HG02623 (cell line): ENCODE measurements at regions not wholly inside any gene's neighbourhood (a gene's known extent, or its start where the extent isn't known, plus 50 kb on each side); places are given as distances from the start of the nearest gene placed in this dataset.
"Not testable (repeated sequence)": the region's sequence is repeated elsewhere in the genome, so short reads cannot be mapped to it uniquely, and the experiment has no call there.

Experiments used
- ATAC-seq: cut with Tn5 transposase; IDR thresholded peaks from one replicate; pipeline ENCODE4 v1.9.1; 2021; ENCODE audit warnings: moderate library complexity; ENCODE audit not compliant: unreplicated experiment

DNA sequence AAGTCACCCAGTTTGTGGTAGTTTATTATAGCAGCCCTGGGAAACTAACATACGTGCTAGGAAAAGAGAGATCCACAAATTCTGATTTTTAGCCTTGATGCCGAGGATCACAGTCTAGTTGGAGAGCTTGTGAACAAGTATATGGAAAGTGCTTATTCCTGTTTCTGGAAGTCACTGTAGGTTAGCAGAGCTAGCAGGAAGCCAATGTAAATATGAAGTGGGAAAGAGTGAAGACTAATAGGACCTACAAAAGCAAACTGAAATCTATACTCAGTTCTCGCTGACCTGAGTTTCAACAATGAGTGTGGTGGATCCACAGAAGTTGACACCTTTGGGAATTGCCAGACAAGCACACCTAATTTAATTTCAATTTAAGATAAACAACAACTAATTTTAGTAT, 254.9 kb downstream of the PLK2 start:
- no peak for ATAC-seq

DNA sequence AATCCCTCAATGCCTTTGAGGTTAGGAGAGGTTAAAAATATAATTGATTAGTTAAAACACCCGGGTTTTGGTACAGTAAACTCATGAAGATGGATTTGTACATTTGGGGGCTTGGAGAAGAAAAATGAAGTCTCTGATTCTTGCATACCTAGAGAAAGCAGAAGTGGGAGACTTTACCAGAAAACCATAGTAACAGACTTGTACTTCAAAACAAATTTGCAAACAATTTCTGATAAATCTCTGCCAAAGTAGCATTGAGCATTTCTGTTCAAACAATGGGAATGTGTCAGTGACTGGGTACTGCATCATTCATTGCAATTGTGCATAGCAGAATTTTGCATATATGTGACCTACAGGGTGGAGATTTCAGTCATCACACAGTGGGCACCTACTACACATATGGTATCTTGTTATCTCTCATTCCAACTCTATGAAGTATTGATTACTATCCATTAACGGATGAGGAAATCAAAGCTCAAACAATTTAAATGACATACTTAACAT, 256.9 kb downstream of the PLK2 start:
- no peak for ATAC-seq

DNA sequence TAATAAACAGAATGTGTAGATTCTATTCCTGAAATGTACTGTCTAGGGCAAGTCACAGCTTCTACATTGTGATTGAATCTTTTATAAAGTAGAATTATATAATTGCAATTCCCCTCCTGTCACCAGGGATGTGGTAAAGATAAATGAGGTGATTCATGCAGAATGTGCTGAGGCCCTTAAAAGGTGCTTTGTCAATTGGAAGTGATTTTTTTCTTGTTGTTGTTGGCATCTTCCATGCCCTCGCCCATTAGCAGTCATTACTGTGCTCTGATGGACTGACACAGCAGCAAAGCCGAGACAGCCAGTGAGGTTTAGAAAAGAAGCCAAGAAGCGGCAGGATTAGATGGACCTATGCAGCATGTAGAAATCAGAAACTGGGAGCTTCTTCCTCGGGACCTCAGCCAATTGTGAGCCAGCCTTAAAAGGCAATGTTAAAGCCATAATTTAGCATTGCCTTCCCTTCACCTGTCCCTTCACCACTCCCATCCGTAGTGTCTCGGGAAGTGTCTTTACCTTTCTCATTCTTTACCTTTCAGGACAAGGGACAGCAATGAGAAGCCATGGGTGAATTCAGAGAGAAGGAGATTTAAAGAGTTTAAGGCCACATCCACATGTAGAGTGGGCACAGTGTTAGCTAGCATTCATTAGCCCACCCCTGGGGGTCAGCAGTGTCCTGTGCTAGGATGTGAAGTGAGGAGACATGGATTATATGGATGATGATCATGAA, 257.8 kb downstream of the PLK2 start:
- no peak for ATAC-seq

DNA sequence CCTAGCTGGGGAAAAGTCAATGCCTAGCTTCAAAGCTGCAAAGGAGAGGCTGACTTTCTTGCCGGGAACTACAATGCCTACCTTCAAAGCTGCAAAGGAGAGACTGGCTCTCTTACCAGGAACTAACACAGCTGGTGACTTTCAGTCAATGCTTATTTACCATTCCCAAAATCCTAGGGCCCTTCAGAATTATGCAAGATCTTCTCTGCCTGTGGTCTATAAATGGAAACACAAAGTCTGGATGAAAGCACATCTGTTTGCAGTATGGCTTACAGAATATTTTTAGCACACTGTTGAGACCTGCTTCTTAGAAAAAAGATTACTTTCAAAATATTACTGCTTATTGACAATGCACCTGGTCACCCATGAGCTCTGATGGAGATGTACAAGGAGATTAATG, 259.4 kb downstream of the PLK2 start:
- ATAC-seq = no peak

- no peak for ATAC-seq
These were observed 260.8 kb downstream of the PLK2 start for GRCh38 chr5:58199087-58199486.

GRCh38 chr5:58198330-58198729, 261.6 kb downstream of the PLK2 start:
- no peak for ATAC-seq

DNA sequence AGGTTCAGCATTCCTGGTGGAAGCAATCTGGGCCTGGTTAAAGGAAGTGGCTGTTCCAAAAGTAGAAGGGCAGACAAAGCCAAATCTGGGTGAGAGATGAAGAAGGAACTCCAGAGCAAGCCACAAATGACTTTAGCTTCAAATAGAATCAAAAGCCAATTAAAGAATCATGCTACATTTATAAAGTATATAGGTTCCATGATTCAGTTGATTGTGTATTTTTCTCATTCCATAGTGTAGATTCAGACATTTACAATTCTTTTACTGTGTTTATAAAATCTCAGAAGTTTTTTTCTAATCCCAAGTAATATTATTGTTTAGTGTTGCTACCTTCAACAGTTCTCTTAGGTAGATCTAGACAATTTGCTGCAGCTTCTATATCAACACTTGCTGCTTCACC, 262.0 kb downstream of the PLK2 start:
- ATAC-seq = no peak

DNA sequence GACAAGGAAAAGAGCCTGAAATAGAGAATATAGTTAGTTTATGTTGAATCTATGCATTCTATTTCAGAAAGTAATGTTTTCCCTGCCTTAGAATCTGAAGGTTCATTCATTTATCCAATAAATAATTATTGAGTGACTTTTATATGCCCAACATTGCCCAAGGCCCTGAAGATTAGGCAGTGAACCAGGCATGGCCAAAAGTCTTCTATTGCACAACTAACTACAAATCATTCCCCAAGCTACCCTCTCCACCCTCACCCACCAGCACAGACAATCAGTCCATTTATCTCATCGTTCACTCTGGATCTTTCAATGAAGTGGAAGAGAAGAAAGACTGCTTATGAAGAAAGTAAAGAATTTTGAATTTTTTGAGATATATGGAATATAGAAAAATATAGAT, 268.4 kb downstream of the PLK2 start:
- ATAC-seq = no peak

DNA sequence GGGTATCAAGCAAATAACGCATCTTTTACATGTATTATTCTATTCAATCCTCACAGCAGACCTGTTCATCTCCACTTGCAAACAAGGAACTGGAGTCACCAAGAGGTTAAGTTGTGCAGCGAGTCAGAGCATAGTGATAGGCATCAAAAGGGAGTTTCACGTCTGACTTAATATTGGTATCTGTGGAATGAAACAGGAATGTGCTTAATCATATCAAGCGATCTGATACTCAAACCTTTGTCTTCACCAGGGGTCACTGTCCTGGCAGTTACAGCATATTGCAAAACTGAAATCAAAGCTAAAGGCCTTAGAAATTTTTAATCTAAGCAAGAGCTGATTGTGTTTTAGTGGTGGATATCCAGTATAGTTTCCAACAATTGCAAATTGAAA, 271.6 kb downstream of the PLK2 start:
- no peak for ATAC-seq

DNA sequence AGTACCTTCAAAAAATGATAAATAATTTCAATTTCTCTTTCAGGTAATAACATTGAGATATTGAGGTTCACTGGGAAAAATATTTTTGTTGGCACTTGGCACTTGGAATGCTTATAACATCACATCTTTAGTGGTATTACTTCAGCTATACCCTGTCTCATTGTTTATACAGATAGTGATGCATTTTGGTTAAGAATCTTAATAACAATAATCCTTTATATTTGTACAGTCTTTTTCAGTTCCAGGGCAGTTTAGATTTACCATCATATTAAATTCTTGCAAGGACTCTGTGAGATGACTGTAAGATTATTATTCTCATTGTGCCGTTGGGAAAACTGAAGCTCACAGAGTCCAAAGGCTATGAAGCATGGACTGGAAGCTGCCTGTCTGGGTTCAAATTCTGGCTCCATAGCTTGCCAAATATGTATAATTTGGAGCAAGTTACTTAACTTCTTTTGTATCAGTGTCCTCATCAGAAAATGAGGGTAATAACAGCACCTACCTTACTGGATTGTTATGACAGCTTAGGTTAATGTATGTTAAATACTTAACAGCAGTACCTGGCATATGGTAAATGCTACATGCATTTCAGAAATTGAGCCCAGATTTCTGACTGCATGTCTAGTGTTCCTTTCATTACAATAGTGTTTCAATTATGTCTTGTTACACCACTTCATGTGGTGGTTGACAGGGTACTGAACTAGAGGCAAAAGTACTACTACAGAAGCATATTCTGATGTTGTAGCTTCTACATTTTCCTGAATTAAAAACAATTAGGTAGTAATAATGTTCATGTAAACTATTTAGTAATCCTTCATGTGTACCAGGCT, 272.2 kb downstream of the PLK2 start:
- ATAC-seq = no peak

DNA sequence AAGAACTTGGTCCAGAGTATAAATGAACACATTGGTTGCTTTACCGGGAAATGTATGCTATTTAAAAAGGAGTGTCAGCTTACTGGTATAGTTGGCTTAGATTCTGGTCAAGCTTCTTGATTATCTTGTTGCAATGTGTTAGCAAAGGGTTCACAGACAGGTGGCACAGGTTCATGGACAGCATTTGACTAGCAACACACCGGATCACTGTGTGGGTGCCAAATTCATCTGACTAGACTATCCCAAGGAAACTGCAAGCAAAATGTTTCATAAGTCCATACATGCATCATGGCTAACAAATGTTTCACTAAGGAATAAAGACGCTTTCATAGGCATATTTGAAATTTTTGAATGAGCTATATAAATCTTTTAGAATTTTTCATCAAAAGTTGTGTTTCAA, 274.1 kb downstream of the PLK2 start:
- ATAC-seq = no peak

DNA sequence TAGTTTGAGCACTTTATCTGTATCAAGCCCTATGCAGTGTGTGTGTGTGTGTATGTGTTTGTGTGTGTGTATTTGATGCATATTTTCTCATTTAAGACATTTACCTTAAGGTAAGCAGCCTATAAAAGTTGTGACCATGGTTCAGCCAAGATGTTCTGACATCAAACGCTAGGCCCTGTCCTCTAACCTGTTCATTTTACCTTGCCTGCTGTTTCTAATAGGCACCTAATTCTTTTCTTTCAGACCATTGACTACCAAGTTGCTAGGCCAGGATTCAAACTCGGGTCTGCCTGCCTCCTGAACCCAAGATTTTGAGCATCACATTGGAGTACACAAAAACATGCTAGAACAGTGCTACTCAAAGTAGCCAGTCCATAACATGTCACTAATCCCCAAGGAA, 274.5 kb downstream of the PLK2 start:
- ATAC-seq = no peak

- ATAC-seq = no peak
These were observed 275.0 kb downstream of the PLK2 start for GRCh38 chr5:58184910-58185309.

DNA sequence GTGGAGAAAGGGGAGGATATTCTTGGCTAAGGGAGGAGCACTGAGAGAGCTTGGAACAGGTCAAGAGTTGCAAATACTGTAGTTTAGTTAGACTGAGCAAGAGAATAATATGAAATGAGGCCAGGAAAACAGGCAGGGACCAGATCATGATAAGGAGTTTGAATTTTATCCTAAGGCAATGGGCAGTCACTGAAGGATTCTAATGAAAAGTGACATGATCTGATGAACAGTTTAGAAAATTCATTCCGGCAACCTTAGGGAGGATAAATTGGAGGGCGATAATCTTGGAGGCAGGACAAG, 276.1 kb downstream of the PLK2 start:
- ATAC-seq = no peak

- no peak for ATAC-seq
These were observed 276.7 kb downstream of the PLK2 start for GRCh38 chr5:58183078-58183785.

DNA sequence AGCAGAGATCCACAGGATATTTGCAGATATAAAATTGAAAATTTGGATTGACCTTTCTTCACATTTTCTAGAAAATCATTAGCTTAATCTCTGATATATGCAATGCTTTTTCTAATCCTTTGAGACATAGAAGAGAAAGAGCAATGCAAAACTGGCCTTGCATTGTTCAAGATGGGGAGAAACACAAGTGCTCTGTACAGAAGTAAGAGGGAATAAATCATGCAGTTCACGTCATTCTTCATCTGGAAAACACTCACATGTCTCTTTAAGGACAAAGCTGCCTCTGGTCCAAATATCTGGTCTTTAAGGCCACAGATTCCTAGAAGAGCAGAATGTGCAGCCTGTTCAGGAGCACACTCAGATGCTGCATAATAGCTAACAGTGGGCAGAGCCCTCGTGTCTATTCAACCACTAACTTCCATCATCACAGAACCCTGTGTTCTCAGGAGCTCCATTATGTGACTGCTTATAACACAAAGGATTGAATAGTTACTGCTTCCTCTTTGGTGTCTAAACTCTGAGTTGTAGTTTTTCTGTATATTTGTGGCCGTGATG, 277.5 kb downstream of the PLK2 start:
- no peak for ATAC-seq

DNA sequence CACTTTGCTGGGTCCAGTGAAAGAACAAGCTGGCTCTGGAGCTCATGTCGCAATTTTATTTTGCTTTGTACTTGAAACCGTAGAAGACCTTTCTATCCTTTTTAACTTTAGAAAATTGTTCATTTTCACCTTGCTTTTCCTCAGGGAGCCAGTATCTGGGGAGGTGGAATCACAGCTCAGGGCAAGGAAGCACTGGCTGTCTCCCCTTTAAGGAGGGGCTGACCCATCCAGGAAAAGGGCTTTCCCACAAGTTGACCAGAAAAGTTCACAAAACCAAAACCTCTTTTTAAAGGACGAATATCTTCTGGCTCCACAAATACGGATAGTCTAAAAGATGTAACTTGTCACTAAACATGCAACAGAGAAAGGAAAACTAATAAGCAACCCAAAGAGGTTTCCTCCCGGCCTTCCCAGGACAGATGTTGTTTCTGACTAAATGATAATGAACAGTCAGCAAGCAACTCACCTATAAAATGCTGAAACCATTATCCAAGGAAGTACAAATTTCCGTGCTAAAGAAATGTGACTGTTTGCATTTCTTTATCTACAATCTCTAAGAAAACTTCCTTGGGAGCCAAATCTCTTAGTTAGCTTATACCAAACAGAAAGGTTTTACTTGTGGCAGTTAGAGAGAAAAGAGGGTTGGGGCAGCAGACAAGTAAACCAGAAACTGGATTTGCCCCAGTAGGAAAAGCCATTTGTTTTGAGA, 278.2 kb downstream of the PLK2 start:
- no peak for ATAC-seq

- ATAC-seq = no peak
These were observed 286.9 kb downstream of the PLK2 start for GRCh38 chr5:58172946-58173345.

GRCh38 chr5:58165152-58165551, 294.7 kb downstream of the PLK2 start:
- ATAC-seq = no peak

DNA sequence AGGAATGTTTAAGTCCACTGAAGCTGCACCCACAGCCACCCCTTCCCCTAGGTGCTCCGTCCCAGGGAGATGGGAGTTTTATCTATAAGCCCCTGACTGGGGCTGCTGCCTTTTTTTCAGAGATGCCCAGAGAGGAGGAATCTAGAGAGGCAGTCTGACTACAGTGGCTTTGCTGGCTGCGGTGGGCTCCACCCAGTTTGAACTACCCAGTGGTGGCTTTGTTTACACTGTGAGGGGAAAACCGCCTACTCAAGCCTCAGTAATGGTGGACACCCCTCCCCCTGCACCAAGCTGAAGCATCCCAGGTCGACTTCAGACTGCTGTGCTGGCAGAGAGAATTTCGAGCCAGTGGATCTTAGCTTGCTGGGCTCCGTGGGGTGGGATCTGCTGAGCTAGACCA, 298.0 kb downstream of the PLK2 start:
- ATAC-seq = not testable (repeated sequence)
